ENCODE measurements at regions not wholly inside any gene's neighbourhood (a gene's known extent, or its start where the extent isn't known, plus 50 kb on each side); places are given as distances from the start of the nearest gene placed in this dataset.

DNA sequence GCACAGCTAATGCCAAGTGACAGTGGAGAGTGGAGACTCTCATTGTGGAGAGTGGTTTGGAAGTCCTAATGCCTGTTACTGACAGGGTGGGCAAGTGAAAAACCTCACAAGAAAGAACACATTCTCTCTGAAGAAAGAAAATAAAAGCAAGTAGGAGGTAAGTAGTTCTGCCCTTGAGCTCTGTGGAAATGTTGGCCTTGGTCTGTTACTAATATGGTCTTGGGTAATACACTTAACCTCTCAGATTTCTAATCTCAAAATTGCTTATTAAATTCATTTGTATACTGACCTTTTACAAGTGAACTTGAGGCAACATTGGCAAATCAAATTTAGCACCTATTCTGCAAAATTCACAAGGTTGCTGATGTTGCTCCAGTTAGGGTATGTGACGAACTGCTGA lies 291.6 kb upstream of the CBLB start:
- TF ChIP-seq, protein P1, sequence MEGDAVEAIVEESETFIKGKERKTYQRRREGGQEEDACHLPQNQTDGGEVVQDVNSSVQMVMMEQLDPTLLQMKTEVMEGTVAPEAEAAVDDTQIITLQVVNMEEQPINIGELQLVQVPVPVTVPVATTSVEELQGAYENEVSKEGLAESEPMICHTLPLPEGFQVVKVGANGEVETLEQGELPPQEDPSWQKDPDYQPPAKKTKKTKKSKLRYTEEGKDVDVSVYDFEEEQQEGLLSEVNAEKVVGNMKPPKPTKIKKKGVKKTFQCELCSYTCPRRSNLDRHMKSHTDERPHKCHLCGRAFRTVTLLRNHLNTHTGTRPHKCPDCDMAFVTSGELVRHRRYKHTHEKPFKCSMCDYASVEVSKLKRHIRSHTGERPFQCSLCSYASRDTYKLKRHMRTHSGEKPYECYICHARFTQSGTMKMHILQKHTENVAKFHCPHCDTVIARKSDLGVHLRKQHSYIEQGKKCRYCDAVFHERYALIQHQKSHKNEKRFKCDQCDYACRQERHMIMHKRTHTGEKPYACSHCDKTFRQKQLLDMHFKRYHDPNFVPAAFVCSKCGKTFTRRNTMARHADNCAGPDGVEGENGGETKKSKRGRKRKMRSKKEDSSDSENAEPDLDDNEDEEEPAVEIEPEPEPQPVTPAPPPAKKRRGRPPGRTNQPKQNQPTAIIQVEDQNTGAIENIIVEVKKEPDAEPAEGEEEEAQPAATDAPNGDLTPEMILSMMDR (IDR thresholded peaks at IDR 0.05) = no peak
- no peak for TF ChIP-seq POLR2A (IDR thresholded peaks at IDR 0.05)

All from Peyer's patch (tissue), 4 donors.